ENCODE measurements at regions not wholly inside any gene's neighbourhood (a gene's known extent, or its start where the extent isn't known, plus 50 kb on each side); places are given as distances from the start of the nearest gene placed in this dataset.
A peak's percentile ranks its signal among the peaks of the same experiment; 100 is the strongest.

DNA sequence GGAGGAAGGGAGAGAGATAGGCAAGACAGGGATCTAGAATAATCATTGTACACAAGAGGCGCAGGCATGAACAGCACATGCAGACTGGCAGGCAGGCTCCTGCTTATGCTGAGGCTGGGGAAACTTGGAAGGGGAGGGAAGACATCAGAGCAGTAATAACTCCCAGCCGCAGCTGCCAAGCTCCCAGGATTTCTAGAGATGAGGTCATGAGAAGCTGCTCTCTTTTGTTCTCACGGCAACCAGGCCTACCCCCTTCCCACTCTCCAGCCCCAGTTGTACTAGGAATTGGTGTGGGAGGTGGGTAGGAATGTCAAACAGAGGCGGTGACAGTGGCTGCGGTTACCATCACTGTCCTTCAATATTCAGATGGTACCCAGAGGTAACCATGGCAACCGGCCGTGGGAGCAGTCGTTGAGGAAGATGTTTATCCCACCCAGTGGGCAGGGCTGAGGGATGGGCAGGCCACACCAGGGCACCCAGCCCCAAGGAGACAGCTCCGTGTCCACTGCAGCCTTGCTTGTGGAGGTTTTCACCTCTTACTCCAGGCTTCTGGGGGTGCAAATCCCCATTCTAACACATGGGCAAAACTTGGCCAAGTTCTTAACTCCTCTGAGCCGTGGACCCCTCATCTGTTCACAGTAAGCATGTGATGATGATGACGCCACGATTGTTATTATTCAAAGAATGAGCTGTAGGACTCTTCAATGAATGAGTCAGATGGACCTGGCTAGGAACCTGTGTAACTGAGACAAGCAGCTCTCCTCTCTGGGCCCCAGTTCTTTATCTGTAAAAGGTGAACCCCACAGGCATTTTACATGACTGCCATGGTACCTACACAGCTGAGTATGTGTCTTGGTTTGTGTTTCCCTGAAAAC is 360.8 kb upstream of the PROK2 start:
- peak; percentile 40 for DNase-seq (ENCODE audit: low read depth)
- no peak overlapping the region for H3K4me3 ChIP-seq (ENCODE audit: low read depth, low read length)
- TF ChIP-seq, protein P1, sequence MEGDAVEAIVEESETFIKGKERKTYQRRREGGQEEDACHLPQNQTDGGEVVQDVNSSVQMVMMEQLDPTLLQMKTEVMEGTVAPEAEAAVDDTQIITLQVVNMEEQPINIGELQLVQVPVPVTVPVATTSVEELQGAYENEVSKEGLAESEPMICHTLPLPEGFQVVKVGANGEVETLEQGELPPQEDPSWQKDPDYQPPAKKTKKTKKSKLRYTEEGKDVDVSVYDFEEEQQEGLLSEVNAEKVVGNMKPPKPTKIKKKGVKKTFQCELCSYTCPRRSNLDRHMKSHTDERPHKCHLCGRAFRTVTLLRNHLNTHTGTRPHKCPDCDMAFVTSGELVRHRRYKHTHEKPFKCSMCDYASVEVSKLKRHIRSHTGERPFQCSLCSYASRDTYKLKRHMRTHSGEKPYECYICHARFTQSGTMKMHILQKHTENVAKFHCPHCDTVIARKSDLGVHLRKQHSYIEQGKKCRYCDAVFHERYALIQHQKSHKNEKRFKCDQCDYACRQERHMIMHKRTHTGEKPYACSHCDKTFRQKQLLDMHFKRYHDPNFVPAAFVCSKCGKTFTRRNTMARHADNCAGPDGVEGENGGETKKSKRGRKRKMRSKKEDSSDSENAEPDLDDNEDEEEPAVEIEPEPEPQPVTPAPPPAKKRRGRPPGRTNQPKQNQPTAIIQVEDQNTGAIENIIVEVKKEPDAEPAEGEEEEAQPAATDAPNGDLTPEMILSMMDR (conservative IDR thresholded peaks at IDR 0.05; ENCODE audit: low read depth, low read length): no peak

DNA sequence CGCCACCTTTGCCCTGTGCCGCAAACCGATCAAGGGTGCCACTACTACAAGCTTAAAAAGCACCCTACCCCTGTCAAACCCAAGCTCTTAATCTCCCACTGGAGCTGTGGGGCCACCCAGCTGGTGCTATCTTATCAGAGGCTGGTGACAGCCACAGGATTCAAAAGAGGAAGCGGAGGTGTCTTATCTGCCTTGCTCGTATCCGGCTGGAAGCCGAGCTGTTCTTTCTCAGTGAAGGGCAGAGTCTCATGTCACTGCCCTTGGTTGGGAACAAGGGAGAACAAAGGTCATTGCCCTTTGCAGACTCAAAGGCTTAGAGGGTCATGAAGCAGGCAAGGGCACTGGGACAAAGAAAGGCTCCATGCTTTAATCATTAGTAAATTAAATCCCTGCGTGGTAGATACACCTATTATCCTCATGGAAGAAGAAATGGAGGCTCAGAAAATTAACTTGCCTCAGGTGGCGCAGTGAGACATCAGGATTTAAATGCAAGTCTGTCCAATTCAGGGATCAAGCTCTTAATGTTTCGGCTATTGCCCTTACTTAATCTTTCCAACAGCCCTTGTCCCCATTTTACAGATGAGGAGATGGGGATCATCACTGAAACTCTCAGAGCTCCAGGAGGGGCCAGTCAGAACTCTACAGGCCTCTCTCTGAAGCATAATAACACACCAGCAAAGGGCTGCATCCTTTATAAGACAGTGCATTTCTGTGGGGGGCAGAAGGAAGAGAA is 360.0 kb upstream of the PROK2 start:
- H3K4me3 ChIP-seq (ENCODE audit: low read depth, low read length): no peak overlapping the region
- DNase-seq (ENCODE audit: low read depth): no peak
- TF ChIP-seq, protein P1 (conservative IDR thresholded peaks at IDR 0.05; ENCODE audit: low read depth, low read length): no peak

- no peak for DNase-seq (ENCODE audit: low read depth)
- H3K4me3 ChIP-seq (ENCODE audit: low read depth, low read length): no peak overlapping the region
- TF ChIP-seq, protein P1 (conservative IDR thresholded peaks at IDR 0.05; ENCODE audit: low read depth, low read length): no peak
These were observed 359.2 kb upstream of the PROK2 start for GRCh38 chr3:72143966-72144717.

GRCh38 chr3:72143322-72143721 is 358.4 kb upstream of the PROK2 start:
- TF ChIP-seq, protein P1 (conservative IDR thresholded peaks at IDR 0.05; ENCODE audit: low read depth, low read length): no peak
- H3K4me3 ChIP-seq (ENCODE audit: low read depth, low read length): no peak overlapping the region
- DNase-seq (ENCODE audit: low read depth): peak; percentile 26

- TF ChIP-seq, protein P1 (conservative IDR thresholded peaks at IDR 0.05; ENCODE audit: low read depth, low read length): no peak
- DNase-seq (ENCODE audit: low read depth): no peak
- no peak overlapping the region for H3K4me3 ChIP-seq (ENCODE audit: low read depth, low read length)
These were observed 357.1 kb upstream of the PROK2 start for GRCh38 chr3:72142028-72142427.

GRCh38 chr3:72141264-72141663 is 356.3 kb upstream of the PROK2 start:
- no peak for DNase-seq (ENCODE audit: low read depth)
- no peak overlapping the region for H3K4me3 ChIP-seq (ENCODE audit: low read depth, low read length)
- TF ChIP-seq, protein P1 (conservative IDR thresholded peaks at IDR 0.05; ENCODE audit: low read depth, low read length): no peak

Data from choroid plexus epithelial cell (primary cell).